Hematopoietic multipotent progenitor cell treated with erythropoietin and hydrocortisone succinate and interleukin-3 and kit ligand, for 8 days (in vitro differentiated cells): ENCODE measurements at regions not wholly inside any gene's neighbourhood (a gene's known extent, or its start where the extent isn't known, plus 50 kb on each side); places are given as distances from the start of the nearest gene placed in this dataset.
"Not testable (repeated sequence)": the region's sequence is repeated elsewhere in the genome, so short reads cannot be mapped to it uniquely, and the experiment has no call there.

Experiments
- DNase-seq: peaks from one replicate; pipeline ENCODE4 v3.0.0-alpha.2; 2015

DNA sequence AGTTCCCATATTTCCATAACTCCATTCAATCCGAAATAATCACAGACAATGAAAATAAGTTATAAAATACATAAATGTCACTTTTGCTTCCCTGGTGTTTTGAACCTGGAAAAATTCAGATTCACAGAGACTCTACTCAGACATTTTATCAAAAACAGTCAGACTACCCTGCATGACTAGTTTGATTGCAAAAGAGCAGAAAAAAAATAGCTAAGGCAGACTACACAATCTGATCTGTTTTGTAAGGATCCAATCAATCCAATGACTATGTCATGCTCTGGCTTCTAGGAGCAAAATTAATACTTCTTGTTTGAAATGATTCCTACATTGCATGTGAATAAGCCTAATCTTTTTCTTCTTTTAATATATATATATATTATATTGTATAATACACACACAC is 1262.6 kb downstream of the EFNA5 start:
- no peak for DNase-seq

DNA sequence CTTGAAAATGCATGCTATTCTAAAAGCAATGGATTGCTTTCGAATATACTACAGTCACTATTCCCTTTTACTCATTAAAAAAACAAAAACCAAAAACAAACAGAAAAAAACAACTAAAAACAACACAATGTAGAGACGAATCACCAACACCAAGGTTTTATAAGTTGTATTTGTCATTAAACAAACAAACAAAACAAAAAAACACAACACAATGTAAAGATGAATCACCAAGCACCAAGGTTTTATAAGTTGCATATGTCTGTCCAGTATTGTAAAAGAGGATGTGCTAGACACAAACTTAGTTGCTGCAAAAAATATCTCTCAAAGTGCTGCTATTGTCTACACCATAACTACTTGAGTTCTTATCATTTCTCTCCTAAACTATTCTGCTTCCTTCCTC is 1269.2 kb downstream of the EFNA5 start:
- DNase-seq: no peak

DNA sequence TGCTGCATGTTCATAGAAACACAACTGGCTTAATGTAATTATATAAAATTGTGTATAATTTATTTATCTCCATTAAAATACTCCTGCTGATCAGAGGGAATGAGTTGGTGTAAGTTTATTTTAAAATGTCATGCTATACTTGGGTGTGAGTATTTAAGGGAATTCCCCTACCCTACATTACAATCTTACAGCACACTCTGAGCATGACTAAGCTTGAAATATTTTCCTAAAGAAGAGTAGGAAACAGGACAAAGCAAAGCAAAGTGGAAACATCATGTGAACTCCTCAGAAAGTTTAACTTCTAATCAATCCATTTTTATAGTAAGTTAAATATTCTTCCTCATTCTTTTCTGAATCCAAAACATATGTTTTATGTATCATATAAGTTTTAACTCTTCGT is 1271.3 kb downstream of the EFNA5 start:
- DNase-seq: no peak

DNA sequence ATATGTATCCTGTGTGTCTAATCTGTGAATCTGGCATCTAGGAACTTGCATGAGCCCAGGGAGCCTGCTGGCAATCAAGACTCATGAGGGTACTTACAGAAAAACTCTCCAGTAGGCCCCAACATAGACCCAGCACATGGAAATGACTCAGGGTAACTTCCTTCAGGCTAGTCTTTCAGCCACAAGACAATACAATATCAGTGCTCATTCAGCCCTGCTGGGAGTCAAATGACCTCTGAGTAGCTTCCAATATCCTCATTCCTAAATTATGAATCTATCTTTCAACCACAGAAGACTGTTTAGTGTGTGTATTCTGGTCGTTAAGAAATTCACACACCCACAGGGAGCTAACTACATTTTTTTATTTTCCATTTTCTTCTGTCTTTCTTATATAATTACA is 1273.0 kb downstream of the EFNA5 start:
- no peak for DNase-seq

DNA sequence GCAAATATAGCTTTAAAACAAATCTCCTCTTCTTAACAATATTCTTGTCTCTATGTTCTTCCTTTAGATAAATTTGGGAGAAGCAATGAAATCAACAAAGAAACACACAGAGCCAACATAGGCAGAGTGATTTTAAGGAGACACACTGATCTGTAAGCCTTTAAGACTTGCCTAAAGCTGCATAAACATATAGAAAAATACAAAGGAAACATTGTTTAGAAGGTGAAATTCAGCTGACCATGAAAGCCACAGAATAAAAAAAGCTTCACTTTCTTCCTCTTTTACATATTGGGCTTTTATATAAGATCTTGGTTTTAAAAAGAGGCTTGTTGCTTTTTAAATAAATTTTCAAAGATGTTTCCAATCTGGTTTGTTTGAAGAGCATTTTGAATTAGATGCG is 1277.5 kb downstream of the EFNA5 start:
- no peak for DNase-seq

DNA sequence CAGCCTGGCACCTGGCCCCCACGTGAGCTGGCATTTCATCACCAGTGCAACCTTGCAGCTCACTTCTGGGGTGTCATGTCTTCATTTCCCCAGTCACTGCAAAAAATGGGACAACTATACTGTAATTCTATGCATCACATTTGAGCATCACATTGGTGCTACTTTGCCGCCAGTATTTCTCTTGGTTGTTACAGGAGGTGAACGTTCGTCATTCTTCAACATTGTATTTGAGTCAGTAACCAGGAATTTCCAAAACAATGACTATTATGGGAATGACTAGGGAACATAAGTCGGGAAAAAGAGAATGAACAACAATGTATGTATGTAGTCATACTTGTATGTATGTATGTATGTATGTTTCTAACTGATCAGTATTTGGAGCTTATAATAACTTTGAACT is 1278.0 kb downstream of the EFNA5 start:
- DNase-seq: no peak

DNA sequence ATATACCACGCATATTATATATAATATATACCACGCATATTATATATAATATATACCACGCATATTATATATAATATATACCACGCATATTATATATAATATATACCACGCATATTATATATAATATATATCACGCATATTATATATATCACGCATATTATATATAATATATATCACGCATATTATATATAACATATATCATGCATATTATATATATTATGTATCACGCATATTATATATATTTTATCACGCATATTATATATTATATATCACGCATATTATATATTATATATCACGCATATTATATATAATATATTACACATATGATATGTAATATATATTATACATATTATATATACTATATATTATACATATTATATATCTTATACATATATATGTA is 1283.0 kb downstream of the EFNA5 start:
- DNase-seq: not testable (repeated sequence)

DNA sequence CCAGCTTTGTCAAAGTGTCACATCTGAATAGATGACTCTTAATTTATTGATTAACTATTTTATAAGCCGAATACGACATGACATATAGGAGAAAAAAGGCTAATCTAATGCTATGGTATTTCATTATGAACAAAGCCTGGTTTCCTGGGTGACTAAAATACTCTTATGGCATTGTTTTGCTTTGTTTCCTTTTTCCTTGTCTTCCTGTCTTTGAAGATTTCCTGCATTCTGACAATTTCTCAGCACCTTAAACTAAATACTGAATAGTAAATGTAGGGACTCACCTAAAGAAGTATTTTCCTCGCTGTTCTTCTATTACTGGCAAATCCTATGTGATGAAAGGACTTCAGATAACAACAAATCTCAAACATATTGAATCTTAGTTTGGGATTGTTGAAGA is 1284.5 kb downstream of the EFNA5 start:
- DNase-seq: no peak

DNA sequence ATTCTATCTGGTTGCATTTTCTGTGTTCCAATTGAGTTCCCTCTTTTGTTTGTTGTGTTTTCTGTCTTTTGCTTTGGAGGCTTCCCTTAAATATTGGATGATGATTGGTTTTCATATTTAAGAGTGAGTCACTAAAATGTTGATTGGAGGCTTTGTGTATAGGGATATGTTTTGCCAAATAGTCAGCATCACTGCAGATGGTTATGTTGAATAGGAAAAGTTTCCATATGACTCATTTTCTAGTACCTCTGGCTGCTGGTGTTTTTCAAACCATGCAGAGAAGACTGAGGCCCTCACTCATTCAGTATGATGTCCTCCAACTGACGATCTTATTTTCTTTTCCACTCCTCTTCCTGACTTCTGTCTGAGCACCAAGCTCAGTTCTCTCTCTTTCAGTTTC is 1290.0 kb downstream of the EFNA5 start:
- DNase-seq: no peak

DNA sequence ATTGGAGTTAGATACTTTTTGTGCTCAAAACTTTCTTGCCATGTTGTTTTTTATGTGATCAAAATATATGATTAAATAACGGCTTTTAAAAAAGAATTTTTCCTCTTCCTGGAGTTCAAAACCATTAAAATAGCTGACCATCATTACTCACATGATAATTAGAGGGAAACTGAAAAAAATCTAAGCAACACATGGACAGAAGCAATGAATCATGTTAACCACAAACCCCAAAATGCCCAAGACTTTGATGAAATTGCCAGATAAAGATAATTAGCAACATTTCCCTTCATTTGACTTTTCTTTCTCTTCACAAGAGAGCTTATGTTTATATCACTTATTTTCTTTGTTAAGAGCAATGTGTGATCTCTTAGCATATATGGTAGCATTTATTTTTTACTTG is 1294.2 kb downstream of the EFNA5 start:
- no peak for DNase-seq

DNA sequence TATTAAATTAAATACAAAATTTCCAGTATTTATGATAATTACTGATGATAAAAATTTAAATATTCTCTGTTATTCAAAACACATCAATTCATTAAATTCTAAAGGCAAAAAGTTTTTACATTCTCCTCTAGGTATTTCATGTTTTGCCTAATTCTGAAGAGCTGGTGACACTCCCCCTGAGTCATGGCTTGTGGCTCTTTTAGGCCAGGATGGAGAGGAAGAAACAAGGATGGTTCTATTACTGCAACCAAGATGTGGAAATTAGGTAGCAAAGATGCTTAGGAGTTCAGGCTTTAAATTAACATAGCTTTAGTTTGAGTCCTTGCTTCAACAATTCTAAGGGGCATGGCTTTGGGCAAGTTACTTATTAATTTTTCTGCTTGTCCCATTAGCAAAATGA is 1295.8 kb downstream of the EFNA5 start:
- DNase-seq: no peak

DNA sequence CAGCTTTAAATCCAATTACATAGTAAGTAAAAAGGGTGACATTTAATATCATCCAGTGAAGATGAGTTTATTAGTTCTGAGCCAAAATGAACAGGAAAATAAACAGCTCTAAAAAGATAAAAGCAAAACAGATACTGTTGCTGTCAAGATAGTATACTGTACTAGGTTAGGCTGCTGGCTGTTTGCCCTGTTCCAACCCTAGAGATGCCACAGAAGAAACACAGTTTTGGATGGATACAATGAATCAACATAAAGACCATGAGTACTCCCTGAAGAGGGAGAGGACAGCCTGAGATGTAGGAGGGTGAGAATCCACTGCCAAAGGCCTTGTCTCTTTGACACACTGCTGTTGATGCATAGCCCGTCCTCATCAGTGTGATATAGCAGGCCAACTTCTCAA is 1302.7 kb downstream of the EFNA5 start:
- DNase-seq: no peak

DNA sequence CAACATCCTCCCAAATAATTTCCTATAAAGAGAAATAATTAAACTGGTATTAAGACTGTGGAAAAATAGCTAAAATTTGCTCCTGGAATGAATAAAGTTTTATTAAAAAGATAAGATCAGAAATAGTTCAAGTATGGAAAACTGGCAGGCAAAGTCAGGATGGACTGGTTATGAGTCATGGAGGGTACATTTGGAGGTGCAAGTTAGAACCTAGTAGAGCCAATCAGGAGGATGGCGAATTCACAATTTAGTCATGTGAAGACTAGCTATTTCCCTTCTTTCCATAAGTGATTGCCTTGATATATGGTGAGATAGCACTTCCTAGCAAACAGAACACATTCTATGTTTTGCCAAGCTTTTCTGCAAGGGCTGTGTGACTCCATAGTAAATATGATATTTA is 1303.5 kb downstream of the EFNA5 start:
- no peak for DNase-seq

DNA sequence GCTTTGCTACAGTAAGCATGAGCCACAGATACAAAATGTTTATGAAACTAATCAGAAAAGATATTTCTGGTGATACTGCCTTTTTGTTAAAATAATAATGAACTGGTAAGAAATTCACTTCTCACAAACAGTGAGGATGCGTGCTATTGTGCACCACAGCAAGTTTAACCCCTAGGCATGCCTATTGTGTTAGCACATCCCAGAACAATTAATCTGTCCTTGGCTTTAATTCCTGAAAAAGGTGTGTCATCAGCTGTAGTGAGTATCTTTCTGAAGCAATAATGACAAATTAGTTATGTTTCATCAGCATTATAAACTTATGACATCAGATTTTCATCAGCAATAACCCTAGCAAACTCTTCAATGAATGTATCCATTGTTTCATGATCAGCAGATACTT is 1307.2 kb downstream of the EFNA5 start:
- DNase-seq: no peak

DNA sequence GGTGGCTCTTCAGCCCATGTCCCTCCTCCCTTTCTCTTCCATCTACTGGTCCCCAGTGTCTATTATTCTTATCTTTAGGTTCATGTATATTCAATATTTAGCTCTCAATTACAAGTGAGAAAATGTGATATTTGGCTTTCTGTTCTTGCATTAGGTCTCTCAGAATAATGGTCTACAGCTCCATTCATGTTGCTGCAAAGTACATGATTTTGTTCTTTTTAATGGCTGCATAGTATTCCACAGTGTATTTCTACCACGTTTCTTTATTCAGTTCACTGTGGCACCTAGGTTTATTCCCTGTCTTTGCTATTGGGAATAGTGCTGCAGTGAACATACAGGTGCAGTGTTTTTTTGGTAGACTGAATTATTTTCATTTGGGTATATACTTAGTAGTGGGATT is 1308.8 kb downstream of the EFNA5 start:
- DNase-seq: no peak

DNA sequence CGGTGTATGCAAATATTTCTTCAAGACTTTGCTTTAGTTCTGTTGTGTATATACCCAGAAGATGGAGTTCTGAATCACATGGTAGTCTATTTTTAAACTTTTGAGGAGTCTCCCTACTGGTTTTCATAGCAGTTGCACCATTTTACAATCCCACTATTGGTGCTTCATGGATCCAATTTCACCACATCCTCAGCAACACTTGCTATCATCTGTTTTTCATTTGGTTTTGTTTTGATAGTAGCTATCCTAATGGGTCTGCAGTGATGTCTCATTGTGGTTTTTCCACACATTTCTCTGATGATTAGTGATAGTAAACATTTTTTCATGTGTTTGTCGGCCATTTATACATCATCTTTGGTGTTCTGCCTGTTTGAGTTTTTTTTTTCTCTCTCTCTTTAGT is 1339.3 kb downstream of the EFNA5 start:
- no peak for DNase-seq

DNA sequence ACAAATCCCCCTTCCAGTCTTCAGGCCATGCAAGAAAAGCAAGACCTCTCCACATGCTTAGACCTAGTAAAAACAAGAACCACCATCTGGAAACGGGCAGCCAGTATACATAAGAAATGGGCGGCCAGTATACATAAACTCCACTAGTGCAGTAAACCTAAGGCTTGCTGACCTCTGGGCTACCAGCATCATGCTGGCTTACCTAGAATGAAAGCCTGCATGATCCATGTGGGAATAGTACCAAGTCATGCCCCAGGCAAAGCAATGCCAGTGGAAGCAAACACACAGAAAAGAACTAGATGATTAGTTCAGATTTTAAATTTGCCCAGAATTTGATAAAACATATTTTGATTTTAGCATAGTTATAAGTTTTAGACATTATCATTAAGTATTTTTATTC is 1346.4 kb downstream of the EFNA5 start:
- DNase-seq: no peak

DNA sequence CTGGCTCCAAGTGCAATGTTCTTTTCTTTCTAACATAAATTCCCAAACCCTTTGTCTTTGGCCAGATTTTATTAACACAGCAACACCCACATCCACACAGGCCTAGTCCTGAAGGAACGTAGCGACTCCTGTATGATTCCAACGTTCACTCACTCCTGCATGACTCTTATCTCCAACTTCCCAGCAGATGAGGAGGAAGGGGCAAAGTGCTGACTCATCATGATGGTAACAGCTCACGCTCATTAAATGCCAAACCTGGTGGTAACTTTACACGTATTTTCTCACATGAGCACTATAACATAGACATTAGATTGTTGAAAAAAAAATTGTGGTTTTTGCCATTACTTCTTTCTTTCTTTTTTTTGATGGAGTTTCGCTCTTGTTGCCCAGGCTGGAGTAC is 1349.5 kb downstream of the EFNA5 start:
- DNase-seq: no peak

DNA sequence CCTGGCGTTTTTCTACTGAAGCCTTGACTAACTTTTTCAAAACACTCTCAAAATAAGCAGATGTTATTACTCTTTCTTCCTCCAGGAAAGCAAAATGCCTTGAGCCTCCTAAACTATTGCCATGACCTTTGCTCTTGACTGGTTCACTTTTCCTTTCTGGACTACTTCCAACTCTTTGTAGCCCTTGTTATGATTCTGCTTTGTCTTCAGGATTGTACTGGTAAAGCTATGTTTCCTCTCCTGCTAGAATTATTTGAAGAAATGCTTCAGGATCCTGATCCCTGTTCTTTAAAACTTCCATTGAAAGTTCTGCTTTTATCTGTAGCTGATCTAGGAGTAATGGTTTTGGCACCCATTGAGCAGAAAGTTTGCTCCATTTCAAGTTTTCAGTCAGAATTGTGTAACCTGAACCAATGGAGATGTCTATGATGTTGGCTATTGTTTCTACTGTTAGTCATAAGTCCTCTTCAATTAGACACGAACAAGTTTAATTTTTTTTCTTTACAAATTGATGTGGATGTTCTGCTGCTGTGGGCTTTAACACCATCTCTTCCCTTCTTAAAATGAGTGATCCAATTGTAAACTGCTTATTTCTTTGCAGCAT is 1356.4 kb downstream of the EFNA5 start:
- no peak for DNase-seq

DNA sequence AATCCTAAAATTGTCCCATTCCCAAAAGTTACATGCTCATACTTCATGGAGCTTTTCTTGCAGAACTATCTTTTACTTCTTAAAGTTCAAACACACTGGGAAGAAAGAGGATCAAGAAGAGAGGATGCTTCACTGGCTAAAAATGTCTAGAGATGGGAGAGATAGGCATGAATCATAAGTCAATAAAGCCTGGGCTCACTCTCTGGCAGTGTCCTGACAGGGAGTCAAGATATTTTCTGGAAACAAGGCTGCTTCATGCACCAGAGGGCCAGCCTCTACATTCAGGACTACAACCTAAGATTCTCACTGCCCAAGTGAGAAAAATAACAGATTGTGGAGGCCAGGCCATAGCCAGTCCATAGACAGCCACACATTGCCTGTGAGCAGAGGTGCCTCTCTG is 1358.4 kb downstream of the EFNA5 start:
- DNase-seq: no peak

DNA sequence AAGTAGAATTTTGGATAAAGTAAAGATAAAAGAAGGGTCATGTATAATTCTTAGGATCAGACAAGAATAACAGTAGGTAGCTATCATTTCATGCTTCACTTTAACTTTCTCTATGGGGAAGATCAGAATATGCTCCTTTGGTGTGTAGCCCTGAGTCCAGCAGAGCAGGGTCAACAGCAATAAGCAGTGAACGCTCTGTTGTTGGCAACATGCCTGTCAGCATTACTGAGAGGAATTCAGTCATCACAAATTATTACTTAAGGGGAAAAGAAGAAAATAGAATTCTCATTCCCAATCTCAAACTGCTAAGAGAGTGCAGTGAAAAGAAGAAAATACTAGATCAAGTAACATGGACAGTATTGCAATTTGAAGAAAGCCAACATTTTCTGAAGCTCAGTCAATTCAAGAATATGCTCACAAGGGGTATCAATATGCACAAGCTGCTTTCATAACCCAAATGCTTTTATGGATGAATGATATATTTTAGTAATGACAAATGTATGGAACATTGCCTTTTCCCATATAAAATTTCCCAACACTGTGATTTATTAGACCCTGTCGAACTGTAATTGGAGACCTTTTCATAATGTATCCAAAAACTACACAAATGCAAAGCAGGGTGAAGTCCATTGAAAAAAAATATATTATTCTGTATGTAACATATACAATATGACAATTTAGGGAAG is 1359.4 kb downstream of the EFNA5 start:
- no peak for DNase-seq

DNA sequence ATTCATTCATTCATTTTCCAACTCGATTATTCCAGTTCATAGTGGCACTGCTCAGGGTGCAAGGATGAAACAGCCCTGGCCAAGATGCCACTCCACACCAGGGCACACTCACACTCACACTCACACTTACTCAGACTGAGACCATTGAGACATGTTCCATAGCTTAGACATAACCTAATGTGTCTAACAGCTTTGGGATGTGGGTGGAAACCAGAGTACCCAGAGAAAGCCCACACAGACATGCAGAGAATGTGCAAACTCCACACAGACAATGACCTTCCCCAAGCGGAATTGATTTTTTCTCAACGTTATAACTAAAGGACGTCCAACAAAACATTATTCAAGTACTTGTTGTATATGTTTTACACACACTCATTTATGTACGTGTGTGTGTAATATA is 1363.5 kb downstream of the EFNA5 start:
- DNase-seq: no peak

DNA sequence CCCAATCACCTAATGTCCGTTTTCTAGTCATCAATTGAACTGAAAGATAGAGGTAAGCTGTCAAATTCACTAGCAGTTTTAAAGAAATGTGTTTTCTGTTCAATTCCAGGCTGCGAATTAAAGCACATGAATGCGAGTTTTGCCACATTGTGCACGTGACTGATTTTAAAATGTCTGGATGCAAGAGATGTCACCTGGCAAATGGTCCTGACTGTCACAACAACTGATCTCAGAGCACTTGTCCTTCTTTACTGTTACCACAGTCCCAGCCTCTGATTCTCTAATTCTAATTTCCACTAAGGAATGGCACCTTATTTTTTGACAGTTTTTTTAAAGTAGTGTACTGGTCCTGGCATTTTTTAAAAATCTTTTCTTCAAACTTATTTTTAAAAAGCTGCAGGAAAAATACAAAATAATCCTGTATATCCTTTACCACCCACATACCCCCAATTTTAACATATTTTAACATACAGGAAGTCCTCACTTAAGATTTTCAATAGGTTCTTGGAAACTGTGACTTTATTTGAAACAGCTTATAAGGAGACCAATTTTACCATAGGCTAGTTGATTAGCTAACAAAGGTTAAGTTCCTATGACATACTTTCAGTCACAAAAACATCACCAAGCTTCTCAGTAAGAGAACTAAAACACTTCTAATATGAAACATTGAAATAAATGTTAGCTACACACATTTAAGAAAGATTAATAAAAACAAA is 1364.3 kb downstream of the EFNA5 start:
- DNase-seq: no peak

DNA sequence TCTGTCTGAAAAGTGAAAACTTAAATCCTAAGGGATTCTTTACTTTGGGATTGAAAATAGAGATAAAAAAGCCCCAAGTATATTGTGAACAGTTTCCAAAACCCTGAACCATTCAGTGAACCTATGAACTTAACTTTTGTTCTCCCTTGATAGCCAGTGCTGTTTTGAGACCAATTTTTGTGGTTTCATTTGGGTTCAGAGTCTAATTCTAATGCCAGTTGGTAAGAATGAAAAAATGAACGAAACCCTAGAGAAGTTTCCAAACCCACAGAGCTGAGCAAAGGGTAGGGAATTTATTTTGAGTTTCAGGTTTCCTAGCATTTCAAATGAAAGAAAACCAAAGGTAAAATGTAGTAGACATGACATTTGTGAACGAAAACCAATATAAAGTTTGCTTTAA is 1366.8 kb downstream of the EFNA5 start:
- no peak for DNase-seq

DNA sequence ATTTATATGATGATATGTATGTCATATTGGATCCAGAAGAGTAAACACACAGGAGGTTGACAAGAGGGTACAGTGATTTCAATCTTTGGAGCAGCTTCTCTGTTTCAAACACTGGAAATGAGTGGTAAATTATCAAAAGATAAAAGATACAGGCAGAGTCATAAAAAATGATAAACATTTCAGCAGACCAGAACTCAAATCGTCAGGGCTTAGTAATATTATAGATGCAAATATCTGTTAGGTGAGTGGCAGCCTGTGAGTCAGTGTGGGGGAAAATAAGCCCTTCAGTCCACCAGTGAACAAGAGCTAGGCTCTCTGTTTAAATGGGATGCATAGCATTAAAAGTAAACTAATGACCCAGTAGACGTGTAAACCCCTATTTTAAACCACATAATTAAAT is 1378.1 kb downstream of the EFNA5 start:
- no peak for DNase-seq
